Hematopoietic multipotent progenitor cell treated with erythropoietin and hydrocortisone succinate and interleukin-3 and kit ligand, for 6 days (in vitro differentiated cells): ENCODE measurements at regions not wholly inside any gene's neighbourhood (a gene's known extent, or its start where the extent isn't known, plus 50 kb on each side); places are given as distances from the start of the nearest gene placed in this dataset.
"Not testable (repeated sequence)": the region's sequence is repeated elsewhere in the genome, so short reads cannot be mapped to it uniquely, and the experiment has no call there.

Source experiments
- DNase-seq: peaks from one replicate; pipeline ENCODE4 v3.0.0-alpha.2; 2015

DNA sequence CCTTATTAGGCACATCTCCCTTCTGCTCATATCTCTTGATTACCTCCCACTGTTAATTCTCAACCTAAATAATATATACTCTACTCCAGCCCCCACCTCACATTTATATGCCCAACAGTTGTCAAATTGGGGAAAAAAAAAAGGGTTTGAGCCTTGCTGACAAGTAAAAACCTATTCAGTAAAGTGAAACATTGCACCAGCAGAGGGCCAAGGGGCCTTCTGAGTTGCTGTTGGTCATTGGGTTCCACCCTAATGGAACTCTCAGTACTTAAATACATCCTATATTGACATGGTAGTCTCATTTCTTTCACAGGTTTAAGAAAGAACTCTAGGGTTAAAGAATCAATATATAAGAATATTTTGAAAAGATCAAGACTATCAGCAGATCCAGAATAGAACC is 362.2 kb downstream of the SMARCA1 start:
- DNase-seq, result no peak

DNA sequence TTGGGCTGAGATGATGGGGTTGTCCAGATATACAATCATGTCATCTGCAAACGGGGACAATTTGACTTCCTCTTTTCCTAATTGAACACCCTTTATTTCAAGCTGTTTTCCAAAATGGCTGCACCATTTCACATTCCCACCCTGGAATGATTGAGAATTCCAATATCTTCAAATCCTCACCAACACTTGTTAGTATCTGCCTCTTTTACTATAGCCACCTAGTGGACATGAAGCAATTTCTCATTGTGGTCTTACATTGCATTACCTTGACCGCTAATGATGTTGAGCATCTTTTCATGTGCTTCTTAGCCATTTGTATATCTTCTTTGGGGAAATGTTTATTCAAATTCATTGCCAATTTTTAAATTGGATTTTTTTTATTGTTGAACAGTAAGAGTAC is 364.8 kb downstream of the SMARCA1 start:
- DNase-seq, result no peak

DNA sequence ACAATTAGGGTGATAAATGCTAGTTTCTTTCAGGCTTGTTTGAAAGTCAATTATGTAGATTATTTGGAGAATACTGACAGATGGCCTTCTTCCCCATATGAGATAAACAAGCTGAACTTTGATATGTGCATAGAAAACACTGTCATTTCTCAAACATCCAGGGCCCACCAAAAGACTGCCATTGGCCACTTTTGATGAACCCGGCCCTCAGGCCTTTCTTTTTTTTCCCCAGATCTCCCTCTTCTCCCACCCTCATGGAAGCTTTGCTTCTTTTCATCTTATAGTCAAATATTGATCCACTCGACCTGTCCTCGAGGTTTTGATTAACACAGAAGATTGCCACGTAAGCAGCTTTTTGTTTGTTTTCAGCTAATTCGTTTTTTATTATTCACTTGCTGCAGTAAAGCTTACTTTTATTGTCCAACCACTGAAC is 377.4 kb downstream of the SMARCA1 start:
- no peak for DNase-seq

DNA sequence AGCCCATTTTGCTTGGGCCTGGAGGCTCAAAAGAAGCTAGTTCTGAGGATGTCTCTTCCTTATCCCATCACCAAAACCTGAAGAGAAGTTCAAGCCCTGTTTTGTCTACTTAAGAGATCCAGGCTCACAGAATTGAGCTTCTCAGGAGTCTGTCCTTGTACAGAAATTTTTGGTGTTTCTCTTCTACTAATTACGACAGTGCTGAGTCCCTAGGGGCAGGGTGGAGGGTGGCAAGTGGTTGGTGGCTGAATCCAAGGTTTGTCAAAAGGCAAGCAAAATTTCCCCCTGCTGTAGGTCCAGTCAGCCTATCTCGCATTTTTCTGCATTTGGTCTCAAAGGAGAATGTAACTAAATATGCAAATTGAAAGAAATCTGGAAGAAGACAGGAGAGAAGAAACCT is 377.9 kb downstream of the SMARCA1 start:
- DNase-seq, result no peak

DNA sequence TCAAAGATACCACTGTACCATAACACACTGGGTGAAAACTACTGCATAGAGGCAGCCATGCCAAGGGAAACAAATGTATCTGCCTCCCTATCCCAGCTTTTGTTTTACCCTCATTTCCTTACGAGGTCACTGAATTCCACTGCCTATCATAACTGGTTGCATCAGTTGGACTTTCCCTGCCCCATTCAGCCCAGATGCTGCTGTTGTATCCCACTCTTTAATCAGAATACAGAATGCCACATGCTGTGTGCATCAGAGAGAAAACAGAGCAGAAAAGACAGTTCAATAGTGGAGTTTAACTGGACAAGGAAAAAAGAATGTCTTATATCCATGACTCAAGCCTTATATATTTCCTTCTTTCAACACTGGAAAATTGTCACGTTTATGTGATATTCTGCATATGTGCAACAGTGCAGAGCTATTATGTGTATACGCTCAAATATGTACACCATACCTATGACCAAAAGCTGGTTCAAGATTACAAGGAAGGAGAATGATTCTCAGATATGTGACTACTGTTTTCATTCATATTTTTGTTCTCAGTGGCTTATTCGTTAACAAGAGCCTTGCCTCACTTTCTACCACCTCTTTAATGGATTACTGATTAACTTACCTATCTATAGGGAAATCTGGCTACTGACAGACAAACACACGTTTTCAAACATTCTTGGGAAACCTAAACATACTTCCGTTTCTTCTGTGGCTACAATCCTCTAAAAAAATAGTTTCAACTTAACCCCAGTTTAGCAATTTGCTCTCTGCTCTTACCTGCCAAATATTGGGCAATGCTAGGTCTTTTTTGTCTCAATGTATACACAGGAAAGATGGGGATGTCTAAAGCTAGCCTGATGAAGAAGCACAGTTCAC is 378.9 kb downstream of the SMARCA1 start:
- no peak for DNase-seq

DNA sequence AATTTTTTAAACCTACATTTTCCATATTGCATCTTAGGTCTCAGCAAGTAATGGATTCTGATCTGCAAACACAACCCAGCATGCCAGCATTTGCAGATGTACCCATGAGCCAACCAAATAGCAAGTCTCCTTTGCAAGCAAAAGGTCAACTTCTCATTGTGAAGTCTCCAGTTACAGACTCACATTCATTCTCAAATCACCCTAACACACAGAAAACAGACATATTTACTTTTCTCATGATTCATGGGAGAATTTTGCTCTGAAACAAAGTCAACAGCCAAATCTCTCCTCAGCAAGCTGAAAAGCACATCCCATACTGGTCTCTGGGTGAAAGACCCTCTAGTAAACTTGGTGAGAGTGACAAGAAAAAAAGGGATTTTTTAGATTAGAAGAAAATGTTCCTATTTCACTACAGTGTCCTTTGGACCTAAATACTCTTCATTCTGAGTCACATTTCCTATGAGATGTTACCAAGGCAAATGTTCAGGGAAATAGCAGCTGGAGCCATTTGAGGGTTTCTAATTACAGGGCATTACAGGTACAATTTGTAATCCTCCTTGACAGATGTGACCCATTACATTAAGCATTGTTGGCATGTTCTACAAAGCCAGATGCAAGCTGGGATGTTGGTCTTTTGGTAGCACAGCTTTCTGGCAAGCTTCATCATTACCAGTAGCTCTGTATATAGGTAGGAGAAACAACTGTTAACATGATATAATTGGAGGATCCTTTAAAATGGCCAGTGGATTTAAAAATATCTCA is 383.3 kb downstream of the SMARCA1 start:
- no peak for DNase-seq

DNA sequence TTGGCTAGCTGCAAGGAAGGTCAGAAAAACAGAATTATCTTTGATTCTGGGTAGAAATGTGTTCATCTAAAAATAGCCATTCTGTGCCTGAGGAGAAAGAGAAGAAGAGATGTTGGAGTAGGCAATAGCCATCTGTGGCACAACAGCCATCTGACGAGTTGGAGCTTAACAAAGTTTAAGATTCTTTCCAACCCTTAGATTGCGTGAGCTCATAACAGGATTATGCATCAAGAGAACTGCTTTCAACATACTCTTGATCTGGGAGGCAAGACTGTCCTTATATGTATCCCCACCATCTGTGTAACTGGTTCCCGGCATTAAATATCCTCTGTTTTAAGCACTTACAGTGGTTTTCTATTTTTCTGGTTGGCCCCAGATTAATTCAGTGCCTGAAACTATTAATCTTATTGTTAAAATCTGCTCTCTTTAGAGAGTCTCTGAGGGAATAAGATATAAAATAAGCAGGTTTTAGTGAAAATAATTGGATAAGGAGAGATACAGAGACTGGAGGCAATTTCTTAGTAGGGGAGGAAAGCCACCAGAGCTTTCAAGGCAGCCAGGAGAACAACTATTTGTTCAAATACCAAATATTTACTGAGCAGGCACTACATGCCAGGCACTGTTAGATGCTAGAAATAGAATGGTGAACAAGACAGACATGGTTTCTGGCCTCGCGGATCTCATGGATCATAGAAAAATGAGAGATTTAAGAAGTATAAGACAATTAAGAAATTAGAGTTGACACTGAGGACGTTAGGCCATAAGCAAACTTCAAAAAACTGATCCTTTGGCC is 398.0 kb downstream of the SMARCA1 start:
- no peak for DNase-seq

DNA sequence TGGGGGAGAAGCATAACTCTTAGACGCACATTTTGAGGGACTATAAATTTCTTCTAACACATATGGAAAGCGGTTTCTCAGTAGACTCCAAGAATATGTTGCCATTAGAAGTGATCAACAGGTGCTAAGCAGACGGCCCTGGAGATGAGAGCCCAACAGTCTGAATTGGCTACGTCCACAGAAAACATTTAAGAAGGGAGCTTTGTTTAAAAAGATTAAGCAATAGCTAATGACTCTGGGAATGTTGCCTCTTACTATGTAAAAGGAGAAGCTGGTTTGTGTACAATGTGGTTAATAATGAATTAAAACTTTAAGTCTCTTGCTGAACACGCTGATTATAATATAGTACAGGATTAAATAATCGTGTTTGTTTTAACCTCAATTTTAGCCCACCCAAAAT is 399.5 kb downstream of the SMARCA1 start:
- no peak for DNase-seq

DNA sequence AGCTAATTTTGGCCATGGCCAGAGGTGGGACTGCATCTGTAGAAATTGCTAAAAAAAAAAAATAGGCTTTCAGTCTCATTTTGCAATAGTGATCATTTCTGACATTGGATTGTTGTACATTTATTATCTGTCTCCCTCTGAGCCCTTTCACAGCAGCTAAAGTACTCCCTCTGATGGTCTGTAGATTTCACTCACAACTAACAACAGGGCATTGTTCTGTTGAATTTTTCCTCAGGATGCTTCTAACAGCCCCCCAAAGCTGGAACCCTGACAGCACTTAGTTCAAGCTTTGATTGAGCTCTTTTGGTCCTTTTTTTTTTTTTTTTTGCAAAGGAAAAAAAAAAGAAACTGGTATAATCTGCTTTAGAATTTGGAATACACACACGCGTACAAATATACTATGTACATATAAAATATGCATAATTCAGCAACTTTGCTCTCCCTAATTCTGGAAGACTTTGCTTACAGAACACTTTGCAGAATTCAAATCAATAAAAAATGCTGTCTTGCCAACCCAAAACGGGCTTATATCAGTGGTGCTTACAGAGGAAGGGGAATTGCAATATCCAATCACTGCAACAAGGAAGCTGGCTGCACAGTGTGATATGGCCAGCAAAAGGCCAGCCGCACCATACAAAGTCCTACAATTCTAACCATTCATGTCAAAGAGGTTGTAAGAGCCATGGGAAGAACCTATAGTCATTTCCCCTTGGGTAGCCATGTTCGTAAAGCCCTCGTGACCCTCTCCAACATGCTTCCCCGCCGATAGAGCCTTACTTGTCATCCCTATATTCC is 406.4 kb downstream of the SMARCA1 start:
- no peak for DNase-seq

DNA sequence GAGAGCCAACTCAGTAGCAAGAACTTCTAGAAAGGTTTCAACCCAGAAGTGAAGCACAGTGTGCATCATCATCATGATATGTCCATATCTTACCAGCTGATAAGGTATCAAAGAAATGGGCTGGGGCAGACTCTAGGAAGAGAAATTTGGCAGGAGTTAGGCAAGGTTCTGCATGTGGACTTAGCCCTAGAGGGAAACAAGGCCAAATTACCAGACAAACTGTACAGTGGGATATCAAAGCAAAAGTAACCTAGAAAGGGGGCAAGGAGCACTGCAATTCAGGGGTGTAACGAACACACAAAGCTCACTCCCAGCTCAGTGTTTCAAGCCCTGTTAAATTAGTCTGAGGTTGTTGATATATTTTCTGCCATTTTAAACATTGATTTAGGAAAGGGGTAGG is 407.4 kb downstream of the SMARCA1 start:
- DNase-seq, result no peak

DNA sequence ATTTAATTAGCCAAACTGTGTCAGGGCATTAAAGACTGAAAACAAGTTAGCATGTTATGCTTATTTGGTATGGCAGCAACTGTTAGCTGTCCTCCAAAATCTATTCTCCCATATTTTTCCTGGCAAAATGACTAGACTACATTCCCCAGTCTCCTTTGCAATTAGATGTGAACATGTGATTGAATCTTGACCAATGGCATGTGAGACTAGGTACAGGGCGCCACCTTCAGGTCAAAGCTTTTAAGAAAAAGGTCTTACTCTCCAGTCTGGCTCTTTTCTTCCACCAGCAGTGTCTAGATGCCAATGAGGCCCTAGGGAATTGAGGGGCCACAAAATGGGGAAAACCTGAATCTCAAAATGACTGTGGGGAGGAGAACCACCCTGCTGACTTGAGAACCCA is 408.2 kb downstream of the SMARCA1 start:
- peak; percentile 66 for DNase-seq

DNA sequence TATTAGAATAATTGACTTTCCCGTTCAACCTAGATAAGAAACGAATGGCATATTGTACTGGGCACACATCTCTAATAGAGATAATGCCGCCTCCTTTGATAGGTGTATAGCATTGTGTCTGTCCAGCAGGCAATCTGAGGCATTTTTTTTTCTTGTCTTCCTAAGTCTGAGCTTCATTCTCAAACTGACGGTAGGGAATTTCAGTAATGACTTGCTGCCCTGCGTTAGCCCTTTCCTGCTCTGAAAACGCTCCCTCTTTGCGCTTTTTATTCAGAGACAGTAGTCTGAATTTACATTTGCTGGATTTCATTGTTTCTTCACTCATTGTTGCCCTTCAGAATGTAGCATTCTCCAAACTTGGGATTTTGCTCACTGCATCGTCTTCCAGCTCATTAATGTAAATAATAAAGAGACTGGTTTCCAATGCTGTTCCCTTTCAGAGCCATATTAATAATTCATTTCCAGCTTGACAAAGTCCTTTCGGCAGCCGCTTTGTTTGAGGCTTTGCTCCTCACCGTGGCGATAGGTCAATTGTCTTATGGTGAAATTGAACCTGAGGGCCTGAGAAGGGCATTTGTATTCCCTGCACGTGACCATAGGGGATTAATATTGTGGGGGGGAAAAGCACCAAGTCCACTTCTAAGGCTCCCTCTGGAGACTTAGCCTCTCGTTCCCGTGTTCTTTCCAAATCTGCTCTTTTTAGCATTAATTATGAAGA is 412.1 kb downstream of the SMARCA1 start:
- no peak for DNase-seq

DNA sequence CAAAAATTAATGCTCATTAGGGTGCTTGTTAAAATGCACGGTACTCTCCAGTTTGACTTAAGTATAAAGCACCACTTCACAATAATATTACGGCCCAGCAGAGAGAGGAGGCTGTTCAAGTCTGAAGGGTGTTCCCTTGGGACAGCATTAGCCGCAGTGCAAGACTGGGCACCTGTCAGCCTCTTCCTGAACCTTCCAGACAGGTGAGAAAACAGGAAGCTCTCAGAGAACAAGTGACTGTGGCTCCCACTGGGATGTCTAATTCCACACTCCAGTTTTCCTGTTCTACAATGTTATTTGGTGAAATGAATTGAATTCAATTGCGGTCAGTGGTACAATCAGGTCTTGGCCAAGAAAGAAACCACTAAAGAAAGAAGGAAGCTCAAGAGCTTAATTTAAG is 414.4 kb downstream of the SMARCA1 start:
- no peak for DNase-seq

DNA sequence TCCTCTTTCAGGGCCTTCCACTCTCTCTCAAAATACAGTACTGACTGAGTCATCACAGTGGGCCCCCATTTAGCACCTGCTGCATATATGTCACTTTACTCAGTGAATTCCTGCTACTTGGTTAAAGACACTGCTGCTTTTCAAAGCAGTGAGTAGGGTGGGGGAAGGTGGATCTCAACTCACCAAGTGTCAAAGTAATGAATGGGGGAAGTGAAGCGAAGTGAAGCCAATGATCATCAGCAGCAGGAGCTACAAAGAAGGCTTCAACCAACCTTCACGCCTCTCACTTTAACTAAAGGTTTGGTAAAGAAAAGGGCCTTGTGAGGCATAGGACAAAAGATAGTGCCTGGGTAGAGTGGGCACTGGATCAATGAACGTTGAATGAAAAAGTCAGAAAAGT is 424.1 kb downstream of the SMARCA1 start:
- DNase-seq, result no peak

DNA sequence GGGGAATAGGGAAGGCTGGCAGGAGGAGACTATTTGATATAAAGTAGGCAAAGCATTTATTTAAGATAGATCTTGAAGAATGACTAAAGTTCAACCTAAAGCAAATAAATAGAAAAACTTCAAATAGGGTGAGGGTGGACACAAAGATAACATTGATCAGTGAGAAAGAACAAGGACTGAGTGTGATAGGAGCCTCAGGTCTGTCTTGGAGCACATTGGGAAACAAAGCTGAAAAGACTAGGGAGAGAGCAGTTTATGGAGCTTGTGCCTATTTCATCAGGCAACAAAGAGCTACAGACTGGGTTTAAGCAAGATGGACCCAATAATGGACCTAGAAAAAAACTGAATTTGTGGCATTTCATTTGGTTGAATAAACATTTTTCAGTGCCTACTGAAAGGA is 425.6 kb downstream of the SMARCA1 start:
- DNase-seq, result no peak

DNA sequence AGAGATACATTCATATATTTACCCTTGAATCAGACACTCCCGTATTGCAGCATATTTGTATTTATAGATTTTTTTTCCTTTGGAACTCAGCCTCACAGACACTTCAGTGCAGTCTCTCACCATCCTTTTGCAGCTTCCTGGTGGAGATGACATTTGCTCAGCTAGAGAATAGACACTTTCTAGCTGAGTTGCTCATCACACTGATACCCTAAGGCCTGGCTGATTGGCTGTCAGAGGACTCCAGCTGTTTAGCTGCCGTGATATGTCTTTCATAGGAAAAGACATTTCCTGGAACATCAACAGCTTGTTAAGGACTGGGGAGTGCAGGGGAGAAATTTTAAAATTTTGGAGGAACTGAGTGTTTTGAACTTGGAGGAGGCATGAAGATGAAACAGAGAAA is 429.6 kb downstream of the SMARCA1 start:
- no peak for DNase-seq

DNA sequence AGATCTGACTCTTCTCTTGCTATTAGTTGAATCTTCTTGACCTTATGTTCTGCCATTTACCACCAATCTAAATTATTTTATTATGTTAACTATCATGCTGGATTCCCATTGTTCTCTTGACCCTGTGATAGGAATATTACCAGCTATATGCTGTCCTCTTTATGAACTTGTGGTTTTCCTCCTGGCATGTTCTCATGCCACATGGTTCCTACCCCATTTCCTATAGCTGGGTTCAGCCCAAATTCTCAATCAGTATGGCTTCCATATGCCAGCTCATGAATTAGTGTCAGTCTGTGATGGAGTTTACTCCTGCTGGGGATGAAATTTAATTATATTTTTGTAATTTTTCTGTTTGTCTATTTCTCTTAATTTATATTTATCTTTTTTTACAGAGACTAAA is 430.5 kb downstream of the SMARCA1 start:
- no peak for DNase-seq

DNA sequence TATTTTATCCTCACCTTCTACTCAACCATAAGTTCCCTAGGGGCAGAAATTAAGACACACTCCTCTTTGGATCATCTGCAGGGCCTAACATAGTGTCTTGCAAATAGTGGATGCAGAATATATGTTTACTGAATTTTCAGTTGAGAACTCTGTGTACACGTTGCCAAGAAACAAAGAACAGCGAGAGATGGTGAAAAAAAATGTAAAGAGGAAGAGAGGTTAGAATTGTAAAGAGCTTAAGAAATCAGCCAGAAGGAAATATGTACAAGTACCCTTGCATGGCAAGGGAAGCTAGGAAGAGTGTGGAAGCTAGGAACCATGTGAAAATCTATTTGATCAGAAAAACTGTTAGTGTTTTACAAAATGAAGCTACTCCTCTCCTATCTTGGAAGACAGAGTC is 431.0 kb downstream of the SMARCA1 start:
- DNase-seq, result no peak

DNA sequence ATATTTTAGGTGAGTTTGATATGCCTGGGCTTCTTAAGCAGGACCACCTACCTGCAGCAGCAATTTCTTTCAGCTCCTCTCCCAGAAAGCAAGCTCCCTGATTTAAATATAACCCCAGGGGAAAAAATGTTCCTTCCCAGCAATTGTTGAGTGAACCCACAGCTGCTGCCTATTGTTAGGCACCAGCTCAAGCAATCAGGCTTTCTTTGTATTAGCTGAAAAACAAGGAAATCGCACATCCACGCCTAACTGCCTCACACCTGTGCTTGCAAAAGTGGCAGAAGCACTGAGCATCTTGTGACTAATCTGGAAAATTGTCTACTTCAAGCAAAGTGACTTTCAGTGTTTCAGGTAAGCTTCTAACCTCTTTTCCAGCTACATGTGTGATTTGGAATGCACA is 432.2 kb downstream of the SMARCA1 start:
- no peak for DNase-seq

DNA sequence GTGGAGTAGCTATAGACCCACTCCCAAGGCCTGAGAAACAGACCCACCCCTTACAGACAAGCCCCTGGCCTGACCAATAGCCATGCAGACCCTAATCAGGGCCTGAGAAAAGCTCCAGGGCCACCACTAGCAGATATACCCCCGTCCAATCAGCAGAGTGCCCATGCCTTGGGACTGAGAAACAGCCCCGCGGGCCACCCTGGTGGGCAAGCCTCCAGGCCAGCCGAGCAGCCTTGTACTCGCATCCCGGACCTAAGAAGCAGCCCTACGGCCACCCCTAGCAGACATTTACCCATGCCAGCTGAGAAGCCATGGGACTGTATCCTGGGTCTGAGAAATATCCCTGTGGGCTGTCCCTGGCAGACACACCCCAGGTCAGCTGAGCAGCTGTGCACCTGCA is 436.5 kb downstream of the SMARCA1 start:
- no peak for DNase-seq

DNA sequence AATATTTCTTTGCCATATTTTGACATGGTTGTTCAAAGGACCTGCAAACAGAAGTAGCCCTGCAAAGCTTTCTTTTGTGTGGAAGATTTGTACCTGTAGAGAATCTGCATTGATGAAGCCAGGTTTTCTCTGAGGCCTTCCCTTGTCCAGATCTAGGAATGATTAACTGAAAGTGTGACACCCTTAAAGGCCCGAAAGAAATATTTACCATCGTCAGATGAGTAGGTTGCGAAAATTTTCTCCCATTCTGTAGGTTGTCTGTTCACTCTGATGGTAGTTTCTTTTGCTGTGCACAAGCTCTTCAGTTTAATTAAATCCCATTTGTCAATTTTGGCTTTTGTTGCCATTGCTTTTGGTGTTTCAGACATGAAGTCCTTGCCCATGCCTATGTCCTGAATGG is 439.0 kb downstream of the SMARCA1 start:
- not testable (repeated sequence) for DNase-seq
